Testis (tissue), 2 donors: ENCODE measurements at regions not wholly inside any gene's neighbourhood (a gene's known extent, or its start where the extent isn't known, plus 50 kb on each side); places are given as distances from the start of the nearest gene placed in this dataset.
"Not testable (repeated sequence)": the region's sequence is repeated elsewhere in the genome, so short reads cannot be mapped to it uniquely, and the experiment has no call there.

Source experiments
- CTCF ChIP-seq, 3 experiments: fragments of 450-650 bp in 2 of 3; fragments of 200-600 bp in 1 of 3; sonication (generic) in 1 of 3; IDR thresholded peaks; one replicate each; pipeline ENCODE4 v1.5.1; 2016 to 2019; ENCODE audit warnings: antibody characterized with exemption in 3 of 3, mild to moderate bottlenecking in 2 of 3, moderate library complexity in 1 of 3
- POLR2A ChIP-seq: fragments of 450-650 bp; IDR thresholded peaks from one replicate; pipeline ENCODE4 v1.6.1; 2017; ENCODE audit warnings: antibody characterized with exemption, mild to moderate bottlenecking, moderate library complexity

- not testable (repeated sequence) for TF ChIP-seq CTCF (IDR thresholded peaks at IDR 0.05); POLR2A
Observed at GRCh38 chr6:67922588-67922987, 712.5 kb upstream of the ADGRB3 start.
